ENCODE measurements at regions not wholly inside any gene's neighbourhood (a gene's known extent, or its start where the extent isn't known, plus 50 kb on each side); places are given as distances from the start of the nearest gene placed in this dataset.

DNA sequence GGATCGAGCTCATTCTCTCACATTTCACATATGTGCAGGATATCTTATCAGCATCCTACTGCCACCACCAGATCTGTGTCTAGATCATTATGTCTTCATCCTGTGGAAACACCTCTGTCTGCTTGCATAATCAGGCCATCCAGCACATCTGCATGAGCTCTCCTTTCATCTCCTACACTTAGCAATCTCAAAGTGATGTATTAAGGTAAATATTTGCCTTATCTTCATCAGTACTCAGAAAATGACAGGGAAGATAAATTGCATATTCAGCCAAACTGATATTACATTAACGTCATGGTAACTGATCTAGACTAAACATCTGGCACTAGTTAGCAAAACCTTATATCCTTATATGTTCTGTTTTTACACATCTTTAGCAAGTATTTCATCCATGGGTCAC lies 207.3 kb upstream of the PABPC4L start:
- ChIA-PET POLR2A (no interaction called here), CTCF (no interaction called here)
- TF ChIP-seq SUZ12 (IDR thresholded peaks at IDR 0.05) (no peak), FOXK2 (IDR thresholded peaks at IDR 0.05) (no peak), ARNT (IDR thresholded peaks at IDR 0.05) (no peak), L3MBTL2 (conservative IDR thresholded peaks at IDR 0.05) (no peak), CTBP1 (IDR thresholded peaks at IDR 0.05; ENCODE audit: borderline replicate concordance) (no peak), ZNF384 (IDR thresholded peaks at IDR 0.05) (no peak), FOXM1 (IDR thresholded peaks at IDR 0.05; ENCODE audit: borderline replicate concordance) (no peak), HDGF (IDR thresholded peaks at IDR 0.05; ENCODE audit: borderline replicate concordance) (no peak), NFRKB (IDR thresholded peaks at IDR 0.05) (no peak), TARDBP (IDR thresholded peaks at IDR 0.05) (no peak), BHLHE40 (IDR thresholded peaks at IDR 0.05; ENCODE audit: borderline replicate concordance) (no peak), LEF1 (IDR thresholded peaks at IDR 0.05; ENCODE audit: borderline replicate concordance) (no peak), SP1 (IDR thresholded peaks at IDR 0.05) (no peak), ELF4 (IDR thresholded peaks at IDR 0.05) (no peak), FOXA1 (IDR thresholded peaks at IDR 0.05) (no peak)
- TF ChIP-seq, protein P1, sequence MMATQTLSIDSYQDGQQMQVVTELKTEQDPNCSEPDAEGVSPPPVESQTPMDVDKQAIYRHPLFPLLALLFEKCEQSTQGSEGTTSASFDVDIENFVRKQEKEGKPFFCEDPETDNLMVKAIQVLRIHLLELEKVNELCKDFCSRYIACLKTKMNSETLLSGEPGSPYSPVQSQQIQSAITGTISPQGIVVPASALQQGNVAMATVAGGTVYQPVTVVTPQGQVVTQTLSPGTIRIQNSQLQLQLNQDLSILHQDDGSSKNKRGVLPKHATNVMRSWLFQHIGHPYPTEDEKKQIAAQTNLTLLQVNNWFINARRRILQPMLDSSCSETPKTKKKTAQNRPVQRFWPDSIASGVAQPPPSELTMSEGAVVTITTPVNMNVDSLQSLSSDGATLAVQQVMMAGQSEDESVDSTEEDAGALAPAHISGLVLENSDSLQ (IDR thresholded peaks at IDR 0.05), result no peak

DNA sequence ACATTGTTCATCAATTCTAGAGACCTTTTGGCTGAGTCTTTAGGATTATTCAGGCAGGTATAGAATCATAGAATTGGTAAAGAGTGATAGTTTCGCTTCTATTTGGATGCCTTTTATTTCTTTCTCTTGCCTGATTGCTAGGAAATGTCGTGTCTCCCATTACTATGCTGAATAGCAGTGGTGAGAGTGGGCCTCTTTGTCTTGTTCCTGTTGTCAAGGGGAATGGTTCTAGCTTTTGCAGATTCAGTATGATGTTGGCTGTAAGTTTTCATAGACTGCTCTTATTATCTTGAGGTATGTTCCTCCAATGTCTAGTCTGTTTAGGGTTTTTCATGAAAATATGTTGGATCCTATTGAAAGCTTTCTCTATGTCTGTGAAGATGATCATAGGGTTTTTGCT lies 200.2 kb upstream of the PABPC4L start:
- ChIA-PET CTCF (no interaction called here), POLR2A (no interaction called here)
- DNase-seq (ENCODE audit: extremely low spot score), result no peak
- TF ChIP-seq TARDBP (IDR thresholded peaks at IDR 0.05) (no peak), FOXA1 (IDR thresholded peaks at IDR 0.05) (no peak), NFRKB (IDR thresholded peaks at IDR 0.05) (no peak), ELF4 (IDR thresholded peaks at IDR 0.05) (no peak), HDGF (IDR thresholded peaks at IDR 0.05; ENCODE audit: borderline replicate concordance) (no peak)

More for the DNA sequence above, 207.3 kb upstream of the PABPC4L start:
- no peak for DNase-seq (ENCODE audit: extremely low spot score)

DNA sequence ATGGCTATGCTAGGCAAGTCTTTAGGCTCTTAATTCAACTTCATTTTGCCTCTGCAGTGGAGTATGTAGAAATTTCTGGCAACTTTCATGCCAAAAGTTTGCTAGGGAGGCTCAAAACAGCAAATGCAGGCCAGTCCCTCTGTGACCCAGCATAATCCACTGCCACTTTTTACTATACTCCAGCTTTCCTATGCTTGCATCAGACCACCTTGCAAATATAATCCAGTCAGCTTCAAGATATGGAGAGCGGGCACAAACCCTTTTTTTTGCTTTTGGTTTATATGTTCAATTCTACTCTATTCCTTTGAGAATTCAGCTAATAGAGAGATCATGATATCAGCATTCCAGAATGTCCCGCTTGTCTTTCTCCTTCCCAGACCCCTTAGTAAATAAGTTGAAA lies 192.0 kb upstream of the PABPC4L start:
- TF ChIP-seq BHLHE40 (IDR thresholded peaks at IDR 0.05; ENCODE audit: borderline replicate concordance) (no peak), LEF1 (IDR thresholded peaks at IDR 0.05; ENCODE audit: borderline replicate concordance) (no peak), SP1 (IDR thresholded peaks at IDR 0.05) (no peak), TARDBP (IDR thresholded peaks at IDR 0.05) (no peak), ELF4 (IDR thresholded peaks at IDR 0.05) (no peak), HDGF (IDR thresholded peaks at IDR 0.05; ENCODE audit: borderline replicate concordance) (no peak), ARNT (IDR thresholded peaks at IDR 0.05) (no peak), SUZ12 (IDR thresholded peaks at IDR 0.05) (no peak), FOXK2 (IDR thresholded peaks at IDR 0.05) (no peak), FOXA1 (IDR thresholded peaks at IDR 0.05) (no peak), CTBP1 (IDR thresholded peaks at IDR 0.05; ENCODE audit: borderline replicate concordance) (no peak), FOXM1 (IDR thresholded peaks at IDR 0.05; ENCODE audit: borderline replicate concordance) (no peak), L3MBTL2 (conservative IDR thresholded peaks at IDR 0.05) (no peak)
- ChIA-PET CTCF (no interaction called here), POLR2A (no interaction called here)
- DNase-seq (ENCODE audit: extremely low spot score), result no peak

DNA sequence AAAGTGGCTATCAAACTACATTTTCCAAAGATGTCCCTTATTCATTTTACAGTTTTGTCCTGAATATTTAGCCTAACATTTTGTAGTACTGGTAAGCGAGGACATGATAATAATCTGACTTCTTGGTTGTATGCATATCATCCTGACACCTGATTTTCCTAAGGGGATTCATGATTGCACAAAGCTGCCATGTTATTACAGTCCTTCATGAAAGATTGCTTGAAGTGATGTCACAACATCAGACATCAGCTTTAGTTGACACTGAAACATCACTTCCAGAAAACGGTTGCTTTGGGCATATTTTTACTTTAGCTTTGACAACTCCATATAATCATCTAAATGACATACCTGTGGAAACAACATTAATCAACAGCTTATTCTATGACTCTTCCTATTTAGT lies 188.7 kb upstream of the PABPC4L start:
- TF ChIP-seq ELF4 (IDR thresholded peaks at IDR 0.05) (no peak), SP1 (IDR thresholded peaks at IDR 0.05) (no peak), FOXA1 (IDR thresholded peaks at IDR 0.05) (no peak), SUZ12 (IDR thresholded peaks at IDR 0.05) (no peak), LEF1 (IDR thresholded peaks at IDR 0.05; ENCODE audit: borderline replicate concordance) (no peak), FOXM1 (IDR thresholded peaks at IDR 0.05; ENCODE audit: borderline replicate concordance) (no peak), HDGF (IDR thresholded peaks at IDR 0.05; ENCODE audit: borderline replicate concordance) (no peak), CTBP1 (IDR thresholded peaks at IDR 0.05; ENCODE audit: borderline replicate concordance) (no peak), ZNF384 (IDR thresholded peaks at IDR 0.05) (no peak), NFRKB (IDR thresholded peaks at IDR 0.05) (no peak), L3MBTL2 (conservative IDR thresholded peaks at IDR 0.05) (no peak), TARDBP (IDR thresholded peaks at IDR 0.05) (no peak), ARNT (IDR thresholded peaks at IDR 0.05) (no peak)
- TF ChIP-seq, protein P1 (IDR thresholded peaks at IDR 0.05), result no peak
- CTCF ChIA-PET, result no interaction called here
- POLR2A ChIA-PET, result no interaction called here
- DNase-seq (ENCODE audit: extremely low spot score), result no peak

DNA sequence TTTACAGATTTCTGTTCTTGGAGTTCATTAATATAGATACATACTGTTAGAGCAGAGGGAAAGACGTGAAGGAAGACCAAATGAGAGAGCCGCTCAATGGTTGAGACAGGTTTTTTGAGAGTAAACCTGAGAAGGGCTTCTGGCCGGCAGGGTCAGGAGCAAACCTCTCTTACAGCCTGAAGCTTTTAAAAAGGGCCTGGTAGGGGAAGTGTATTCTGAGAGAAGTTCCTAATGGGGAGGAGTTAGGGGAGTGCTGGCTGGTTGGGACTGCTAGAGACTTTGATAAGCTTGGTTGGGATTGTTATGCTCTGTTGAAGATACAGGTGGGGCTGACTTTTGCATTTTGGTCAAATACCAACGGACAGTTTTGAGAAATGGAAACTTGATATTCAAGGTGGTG lies 186.8 kb upstream of the PABPC4L start:
- ChIA-PET CTCF (no interaction called here), POLR2A (no interaction called here)
- no peak for DNase-seq (ENCODE audit: extremely low spot score)
- TF ChIP-seq SP1 (IDR thresholded peaks at IDR 0.05) (no peak), NFRKB (IDR thresholded peaks at IDR 0.05) (no peak), ELF4 (IDR thresholded peaks at IDR 0.05) (no peak), L3MBTL2 (conservative IDR thresholded peaks at IDR 0.05) (no peak), HDGF (IDR thresholded peaks at IDR 0.05; ENCODE audit: borderline replicate concordance) (no peak), FOXA1 (IDR thresholded peaks at IDR 0.05) (no peak), SUZ12 (IDR thresholded peaks at IDR 0.05) (no peak), CTBP1 (IDR thresholded peaks at IDR 0.05; ENCODE audit: borderline replicate concordance) (no peak), TARDBP (IDR thresholded peaks at IDR 0.05) (no peak), ARNT (IDR thresholded peaks at IDR 0.05) (no peak), FOXM1 (IDR thresholded peaks at IDR 0.05; ENCODE audit: borderline replicate concordance) (no peak), FOXK2 (IDR thresholded peaks at IDR 0.05) (no peak), LEF1 (IDR thresholded peaks at IDR 0.05; ENCODE audit: borderline replicate concordance) (no peak), ZNF384 (IDR thresholded peaks at IDR 0.05) (no peak), BHLHE40 (IDR thresholded peaks at IDR 0.05; ENCODE audit: borderline replicate concordance) (no peak)
- TF ChIP-seq, protein P1 (IDR thresholded peaks at IDR 0.05), result no peak

DNA sequence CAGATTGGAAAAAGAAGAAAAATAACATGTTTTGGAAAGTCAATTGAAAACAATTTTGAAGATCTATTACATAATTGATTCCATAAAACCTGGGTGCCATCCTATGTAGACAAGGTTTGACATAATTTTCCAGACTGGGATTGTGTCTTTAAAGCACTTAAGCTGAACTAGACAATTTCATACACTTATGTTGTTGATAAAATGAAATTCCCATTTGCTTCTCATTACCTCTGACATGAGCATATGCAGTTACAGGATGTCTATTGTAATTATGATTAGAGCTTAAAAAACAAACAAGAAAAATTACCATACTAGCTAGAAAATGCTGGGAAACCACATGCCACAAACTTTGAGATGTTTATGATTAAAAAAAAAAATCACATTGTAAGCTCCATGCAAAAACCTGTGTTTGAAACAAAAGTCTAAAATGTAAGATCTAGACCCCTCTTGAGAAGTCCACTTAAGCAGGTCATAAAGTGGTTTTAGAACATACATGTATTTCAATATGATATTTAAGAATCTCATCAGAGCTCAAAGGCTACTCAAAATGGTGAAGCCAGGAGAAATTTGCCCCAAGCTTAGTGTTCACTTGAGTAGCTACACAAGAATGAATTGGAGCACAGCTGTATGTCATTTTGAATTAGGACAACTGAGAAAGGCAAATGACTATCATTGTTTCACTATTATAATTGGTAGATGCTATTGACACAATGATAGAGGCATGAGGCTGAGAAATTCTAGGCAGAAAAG lies 181.1 kb upstream of the PABPC4L start:
- DNase-seq (ENCODE audit: extremely low spot score), result no peak
- POLR2A ChIA-PET, result no interaction called here
- TF ChIP-seq ZNF384 (IDR thresholded peaks at IDR 0.05) (no peak), SUZ12 (IDR thresholded peaks at IDR 0.05) (no peak), TARDBP (IDR thresholded peaks at IDR 0.05) (no peak), HDGF (IDR thresholded peaks at IDR 0.05; ENCODE audit: borderline replicate concordance) (no peak), FOXA1 (IDR thresholded peaks at IDR 0.05) (no peak), FOXK2 (IDR thresholded peaks at IDR 0.05) (no peak), LEF1 (IDR thresholded peaks at IDR 0.05; ENCODE audit: borderline replicate concordance) (no peak), BHLHE40 (IDR thresholded peaks at IDR 0.05; ENCODE audit: borderline replicate concordance) (no peak), ARNT (IDR thresholded peaks at IDR 0.05) (no peak), L3MBTL2 (conservative IDR thresholded peaks at IDR 0.05) (no peak), ELF4 (IDR thresholded peaks at IDR 0.05) (no peak), NFRKB (IDR thresholded peaks at IDR 0.05) (no peak), CTBP1 (IDR thresholded peaks at IDR 0.05; ENCODE audit: borderline replicate concordance) (no peak), FOXM1 (IDR thresholded peaks at IDR 0.05; ENCODE audit: borderline replicate concordance) (no peak)
- TF ChIP-seq, protein P1 (IDR thresholded peaks at IDR 0.05), result no peak
- CTCF ChIA-PET, result no interaction called here
